Right forelimb (tissue), 1 donor: ENCODE measurements at regions not wholly inside any gene's neighbourhood (a gene's known extent, or its start where the extent isn't known, plus 50 kb on each side); places are given as distances from the start of the nearest gene placed in this dataset.

Experiments
- DNase-seq: peaks from one replicate; pipeline ENCODE4 v3.0.0-alpha.2; 2018

GRCh38 chr3:176523114-176523513 lies 674.2 kb downstream of the TBL1XR1 start:
- no peak for DNase-seq

GRCh38 chr3:176522436-176522835 lies 674.8 kb downstream of the TBL1XR1 start:
- DNase-seq: no peak

GRCh38 chr3:176521531-176522175 lies 675.6 kb downstream of the TBL1XR1 start:
- no peak for DNase-seq

- no peak for DNase-seq
Observed at GRCh38 chr3:176514297-176514696, 683.0 kb downstream of the TBL1XR1 start.

- no peak for DNase-seq
Observed at GRCh38 chr3:176513604-176514003, 683.7 kb downstream of the TBL1XR1 start.

- DNase-seq: no peak
Observed at GRCh38 chr3:176512037-176512436, 685.2 kb downstream of the TBL1XR1 start.

GRCh38 chr3:176510097-176510496 lies 687.2 kb downstream of the TBL1XR1 start:
- no peak for DNase-seq

GRCh38 chr3:176505878-176506621 lies 691.2 kb downstream of the TBL1XR1 start:
- no peak for DNase-seq

GRCh38 chr3:176491084-176491483 lies 706.2 kb downstream of the TBL1XR1 start:
- no peak for DNase-seq

GRCh38 chr3:176490357-176490756 lies 706.9 kb downstream of the TBL1XR1 start:
- DNase-seq: no peak

GRCh38 chr3:176479248-176479647 lies 718.0 kb downstream of the TBL1XR1 start:
- no peak for DNase-seq

GRCh38 chr3:176469694-176470205 lies 727.5 kb downstream of the TBL1XR1 start:
- DNase-seq: no peak

GRCh38 chr3:176463610-176464009 lies 733.7 kb downstream of the TBL1XR1 start:
- no peak for DNase-seq

- no peak for DNase-seq
Observed at GRCh38 chr3:176447369-176447768, 749.9 kb downstream of the TBL1XR1 start.

- DNase-seq: no peak
Observed at GRCh38 chr3:176442326-176442725, 755.0 kb downstream of the TBL1XR1 start.

- DNase-seq: no peak
Observed at GRCh38 chr3:176439729-176440128, 757.6 kb downstream of the TBL1XR1 start.

- no peak for DNase-seq
Observed at GRCh38 chr3:176431991-176432390, 765.3 kb downstream of the TBL1XR1 start.

- no peak for DNase-seq
Observed at GRCh38 chr3:176431038-176431418, 766.3 kb downstream of the TBL1XR1 start.

GRCh38 chr3:176430244-176431037 lies 766.8 kb downstream of the TBL1XR1 start:
- DNase-seq: no peak

- no peak for DNase-seq
Observed at GRCh38 chr3:176428552-176428951, 768.7 kb downstream of the TBL1XR1 start.

GRCh38 chr3:176426371-176426770 lies 770.9 kb downstream of the TBL1XR1 start:
- DNase-seq: no peak

GRCh38 chr3:176416870-176417269 lies 780.4 kb downstream of the TBL1XR1 start:
- no peak for DNase-seq

- no peak for DNase-seq
Observed at GRCh38 chr3:176415661-176416295, 781.5 kb downstream of the TBL1XR1 start.
